GM19397 (cell line): ENCODE measurements at regions not wholly inside any gene's neighbourhood (a gene's known extent, or its start where the extent isn't known, plus 50 kb on each side); places are given as distances from the start of the nearest gene placed in this dataset.

Experiments used
- ATAC-seq: cut with Tn5 transposase; IDR thresholded peaks from one replicate; pipeline ENCODE4 v1.9.1; 2021; ENCODE audit warnings: mild to moderate bottlenecking, moderate library complexity; ENCODE audit not compliant: unreplicated experiment

- no peak for ATAC-seq
These were observed 51.5 kb upstream of the MKLN1 start for GRCh38 chr7:131276190-131276589.

- no peak for ATAC-seq
These were observed 50.9 kb upstream of the MKLN1 start for GRCh38 chr7:131276748-131277147.
